Endothelial cell (in vitro differentiated cells): ENCODE measurements at regions not wholly inside any gene's neighbourhood (a gene's known extent, or its start where the extent isn't known, plus 50 kb on each side); places are given as distances from the start of the nearest gene placed in this dataset.
A peak's percentile ranks its signal among the peaks of the same experiment; 100 is the strongest.

ENCODE experiments used
- DNase-seq: peaks from one replicate; pipeline ENCODE4 v3.0.0; 2021; ENCODE audit warnings: low spot score
- H3K27ac Mint-ChIP-seq: one replicate; pipeline ENCODE4 v1.8.0; 2021; ENCODE audit warnings: mixed read lengths, inconsistent platforms; ENCODE audit not compliant: unreplicated experiment
- H3K27me3 Mint-ChIP-seq: one replicate; pipeline ENCODE4 v1.8.0; 2021; ENCODE audit warnings: mild to moderate bottlenecking, moderate library complexity, mixed read lengths, inconsistent platforms; ENCODE audit not compliant: unreplicated experiment
- H3K36me3 Mint-ChIP-seq: one replicate; pipeline ENCODE4 v1.8.0; 2021; ENCODE audit warnings: mild to moderate bottlenecking, low read depth, mixed read lengths, inconsistent platforms; ENCODE audit not compliant: unreplicated experiment
- H3K4me1 Mint-ChIP-seq: one replicate; pipeline ENCODE4 v1.8.0; 2021; ENCODE audit warnings: mild to moderate bottlenecking, mixed read lengths, inconsistent platforms; ENCODE audit not compliant: unreplicated experiment
- H3K4me3 Mint-ChIP-seq: one replicate; pipeline ENCODE4 v1.8.0; 2021; ENCODE audit warnings: mild to moderate bottlenecking, mixed read lengths, inconsistent platforms; ENCODE audit not compliant: unreplicated experiment
- H3K9me3 Mint-ChIP-seq: one replicate; pipeline ENCODE4 v1.8.0; 2021; ENCODE audit warnings: mixed read lengths, inconsistent platforms; ENCODE audit not compliant: unreplicated experiment
- TF ChIP-seq, protein P1 (sequence below): fragments of 200-600 bp; sonication (generic); IDR thresholded peaks from one replicate; pipeline ENCODE4 v1.5.0; 2021; ENCODE audit warnings: antibody characterized with exemption; ENCODE audit not compliant: unreplicated experiment

DNA sequence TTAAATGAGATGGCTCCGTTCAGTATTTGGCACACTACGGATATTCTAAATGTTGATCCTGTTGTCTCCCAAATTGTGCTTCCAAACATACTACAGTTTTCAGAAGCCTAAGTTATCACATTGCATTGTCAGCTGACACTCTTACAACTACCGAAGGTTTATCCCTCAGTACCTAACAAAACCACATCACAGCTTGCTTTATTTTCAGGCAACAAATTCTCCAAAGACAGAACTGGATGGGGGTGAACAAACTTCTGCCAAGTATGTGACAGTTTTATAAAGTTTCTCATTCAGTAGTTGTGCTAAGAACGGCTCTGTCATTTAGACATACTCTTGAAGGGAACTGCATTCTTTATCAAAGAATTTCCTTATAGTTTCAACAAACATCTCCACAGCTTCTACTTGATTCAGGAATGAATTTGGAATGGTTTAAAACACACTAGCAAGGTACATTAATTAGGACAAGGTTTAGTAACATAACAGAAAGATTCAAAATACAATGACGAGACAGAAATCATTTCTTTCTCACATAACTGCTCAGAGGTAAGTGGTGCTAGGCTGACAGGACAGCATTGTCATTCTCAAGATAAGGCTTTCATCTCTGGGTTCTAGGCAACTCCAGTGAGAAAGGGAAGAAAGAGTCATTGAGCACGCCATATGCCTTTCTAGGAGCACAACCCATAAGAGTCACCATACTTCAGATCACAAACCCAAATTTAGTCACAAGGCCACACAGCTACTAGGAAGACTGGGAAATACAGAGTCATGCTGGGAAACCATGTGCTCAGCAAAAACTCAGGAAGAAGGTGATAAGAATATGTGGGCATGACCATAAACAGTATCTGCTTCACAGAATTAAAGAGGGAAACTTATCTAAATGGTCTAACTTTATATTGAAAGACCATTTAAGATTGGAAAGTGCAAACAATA lies 100.7 kb downstream of the DUSP6 start:
- H3K9me3 Mint-ChIP-seq = no peaks in the 10 kb centered on the region
- H3K36me3 Mint-ChIP-seq = peaks cover 6% of the 10 kb centered on the region
- H3K27me3 Mint-ChIP-seq = no peaks in the 10 kb centered on the region
- no peak overlapping the region for H3K4me3 Mint-ChIP-seq
- H3K27ac Mint-ChIP-seq = no peak overlapping the region
- DNase-seq = no peak
- H3K4me1 Mint-ChIP-seq = peaks cover 35% of the 10 kb centered on the region
- TF ChIP-seq, protein P1, sequence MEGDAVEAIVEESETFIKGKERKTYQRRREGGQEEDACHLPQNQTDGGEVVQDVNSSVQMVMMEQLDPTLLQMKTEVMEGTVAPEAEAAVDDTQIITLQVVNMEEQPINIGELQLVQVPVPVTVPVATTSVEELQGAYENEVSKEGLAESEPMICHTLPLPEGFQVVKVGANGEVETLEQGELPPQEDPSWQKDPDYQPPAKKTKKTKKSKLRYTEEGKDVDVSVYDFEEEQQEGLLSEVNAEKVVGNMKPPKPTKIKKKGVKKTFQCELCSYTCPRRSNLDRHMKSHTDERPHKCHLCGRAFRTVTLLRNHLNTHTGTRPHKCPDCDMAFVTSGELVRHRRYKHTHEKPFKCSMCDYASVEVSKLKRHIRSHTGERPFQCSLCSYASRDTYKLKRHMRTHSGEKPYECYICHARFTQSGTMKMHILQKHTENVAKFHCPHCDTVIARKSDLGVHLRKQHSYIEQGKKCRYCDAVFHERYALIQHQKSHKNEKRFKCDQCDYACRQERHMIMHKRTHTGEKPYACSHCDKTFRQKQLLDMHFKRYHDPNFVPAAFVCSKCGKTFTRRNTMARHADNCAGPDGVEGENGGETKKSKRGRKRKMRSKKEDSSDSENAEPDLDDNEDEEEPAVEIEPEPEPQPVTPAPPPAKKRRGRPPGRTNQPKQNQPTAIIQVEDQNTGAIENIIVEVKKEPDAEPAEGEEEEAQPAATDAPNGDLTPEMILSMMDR = no peak

DNA sequence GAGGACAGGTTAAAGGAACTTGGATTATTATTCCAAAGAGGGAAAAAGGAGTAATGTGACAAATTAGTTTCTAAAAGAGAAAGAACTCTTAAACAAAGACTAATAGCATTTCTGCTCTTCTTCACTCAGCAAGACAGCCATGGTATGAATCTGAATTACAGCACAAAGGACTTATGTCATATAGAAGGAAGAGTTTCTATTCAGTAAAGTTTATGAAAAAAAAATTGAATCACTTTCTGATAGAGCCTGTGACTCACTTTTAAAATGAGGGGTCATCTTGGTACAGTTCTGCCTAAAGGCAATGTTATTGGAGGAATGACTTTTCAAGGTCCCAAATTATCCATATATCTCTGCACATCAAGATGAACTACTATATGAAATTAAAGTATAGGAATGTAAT lies 101.7 kb downstream of the DUSP6 start:
- TF ChIP-seq, protein P1 = no peak

DNA sequence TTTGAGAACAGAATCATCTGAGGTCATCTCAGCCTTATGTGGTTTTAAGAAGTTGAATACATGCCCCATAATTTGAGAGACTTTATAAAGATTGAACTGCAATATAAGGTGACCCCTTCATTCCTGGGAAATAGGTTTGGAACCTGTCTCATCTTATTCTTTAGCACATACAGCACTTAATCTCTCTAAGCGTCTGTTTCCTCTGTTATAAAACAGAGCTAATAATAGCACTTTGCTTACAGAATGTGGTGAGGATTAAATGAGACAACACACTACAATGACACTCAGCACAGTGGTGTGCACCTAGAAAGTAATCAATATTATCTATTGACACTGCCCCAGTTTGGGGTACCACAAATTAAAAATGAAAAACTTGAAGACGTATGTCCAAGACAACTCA lies 102.1 kb downstream of the DUSP6 start:
- Mint-ChIP-seq H3K36me3 (peaks cover 6% of the 10 kb centered on the region), H3K27me3 (no peaks in the 10 kb centered on the region), H3K4me3 (no peak overlapping the region), H3K27ac (peak overlapping the region; percentile 65), H3K4me1 (peaks cover 47% of the 10 kb centered on the region), H3K9me3 (no peaks in the 10 kb centered on the region)
- TF ChIP-seq, protein P1 = no peak
- DNase-seq = no peak

More for the DNA sequence above, 101.7 kb downstream of the DUSP6 start:
- no peaks in the 10 kb centered on the region for H3K9me3 Mint-ChIP-seq
- H3K27me3 Mint-ChIP-seq = no peaks in the 10 kb centered on the region
- DNase-seq = no peak
- peak overlapping the region; percentile 65 for H3K27ac Mint-ChIP-seq
- H3K4me3 Mint-ChIP-seq = no peak overlapping the region
- peaks cover 6% of the 10 kb centered on the region for H3K36me3 Mint-ChIP-seq
- peaks cover 42% of the 10 kb centered on the region for H3K4me1 Mint-ChIP-seq

DNA sequence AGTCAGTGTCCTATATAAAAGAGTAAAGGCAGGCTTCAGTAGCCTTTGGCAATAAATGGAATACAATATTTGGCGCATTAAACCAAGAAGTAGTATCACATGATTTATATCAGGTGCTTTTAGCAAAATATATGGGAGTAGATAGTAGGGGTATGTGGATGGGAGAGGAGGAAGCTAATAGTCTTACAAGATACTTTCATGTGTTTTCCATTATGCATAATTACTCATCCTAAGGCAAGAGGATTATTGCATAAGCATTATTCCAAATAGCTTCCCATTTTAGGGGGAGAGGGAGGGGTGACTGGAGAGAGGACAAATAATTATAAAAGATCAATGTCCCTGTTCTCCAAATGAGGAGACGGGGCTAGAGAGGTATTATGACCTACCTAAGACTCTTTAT lies 104.3 kb downstream of the DUSP6 start:
- H3K27me3 Mint-ChIP-seq = peaks cover 1% of the 10 kb centered on the region
- TF ChIP-seq, protein P1 = no peak
- H3K27ac Mint-ChIP-seq = peak overlapping the region; percentile 62
- DNase-seq = no peak
- H3K4me1 Mint-ChIP-seq = peaks cover 64% of the 10 kb centered on the region
- no peaks in the 10 kb centered on the region for H3K36me3 Mint-ChIP-seq
- no peak overlapping the region for H3K4me3 Mint-ChIP-seq
- no peaks in the 10 kb centered on the region for H3K9me3 Mint-ChIP-seq

- TF ChIP-seq, protein P1 = no peak
- Mint-ChIP-seq H3K27ac (peak overlapping the region; percentile 62), H3K27me3 (peaks cover 1% of the 10 kb centered on the region), H3K4me1 (peaks cover 63% of the 10 kb centered on the region), H3K9me3 (no peaks in the 10 kb centered on the region), H3K4me3 (no peak overlapping the region), H3K36me3 (no peaks in the 10 kb centered on the region)
- no peak for DNase-seq
These were observed 104.8 kb downstream of the DUSP6 start for GRCh38 chr12:89247541-89247942.
